GM19099 (cell line): ENCODE measurements at regions not wholly inside any gene's neighbourhood (a gene's known extent, or its start where the extent isn't known, plus 50 kb on each side); places are given as distances from the start of the nearest gene placed in this dataset.

Experiments used
- POLR2A ChIP-seq: IDR thresholded peaks from 3 replicates; pipeline ENCODE4 v1.6.1; 2011; ENCODE audit warnings: low read depth; ENCODE audit not compliant: insufficient read length; ENCODE audit errors: extremely low read depth

GRCh38 chr5:56535347-56535746 lies 280.0 kb upstream of the MAP3K1 start:
- TF ChIP-seq POLR2A, result no peak

DNA sequence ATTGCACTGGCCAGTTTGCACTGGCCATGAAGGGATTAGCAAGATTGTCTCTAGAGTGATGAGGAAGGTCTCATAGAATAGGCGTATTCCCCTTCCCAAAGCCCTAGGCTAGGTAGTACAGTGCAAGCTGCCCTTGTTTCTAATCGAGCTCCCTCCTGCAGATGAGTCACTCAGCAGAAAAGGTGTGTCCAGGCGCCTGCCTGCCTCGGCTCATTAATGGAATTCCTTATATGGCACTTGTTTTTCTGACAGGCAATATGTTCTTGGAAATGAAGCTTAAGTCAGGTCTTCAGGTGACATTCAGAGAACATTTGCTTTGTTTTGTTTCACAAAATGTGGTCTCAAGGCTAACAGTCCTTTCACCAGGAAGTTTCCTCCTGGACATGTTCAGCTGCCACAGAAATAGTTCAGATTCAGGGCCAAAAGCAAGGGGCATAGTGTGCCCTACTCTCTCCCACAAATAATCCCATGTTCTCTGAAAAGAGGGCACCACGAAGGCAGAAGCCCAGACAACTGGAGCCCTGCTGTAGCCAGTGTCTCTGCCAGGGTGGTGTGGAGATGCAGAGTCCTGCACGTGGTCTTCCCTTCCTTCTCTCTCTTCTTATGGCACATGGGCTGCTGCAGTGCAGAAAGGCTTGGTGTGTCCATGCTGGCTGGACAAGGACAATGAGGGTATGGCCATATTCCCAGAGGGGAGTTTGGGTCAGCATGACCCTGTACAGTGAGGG lies 281.1 kb upstream of the MAP3K1 start:
- TF ChIP-seq POLR2A, result no peak

DNA sequence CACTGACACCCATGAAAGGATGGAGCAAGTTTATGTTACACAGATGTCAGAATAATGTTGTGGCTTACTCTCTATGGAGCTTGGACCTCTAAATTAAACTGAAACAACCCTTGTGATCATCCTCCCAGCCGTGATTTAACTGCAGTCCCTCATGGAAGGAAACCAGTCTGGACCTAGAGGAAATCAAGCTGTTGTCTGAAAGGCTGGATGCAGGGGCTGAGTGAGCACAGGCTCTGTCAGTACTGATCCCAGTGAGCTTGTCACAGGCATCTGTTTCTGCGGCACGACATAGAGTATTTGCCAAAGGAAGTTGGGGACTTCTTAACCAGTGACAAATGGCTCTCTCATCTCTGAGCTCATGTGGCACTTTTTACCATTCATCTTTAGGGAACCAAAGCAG lies 282.9 kb upstream of the MAP3K1 start:
- TF ChIP-seq POLR2A, result no peak

GRCh38 chr5:56530626-56531138 lies 284.7 kb upstream of the MAP3K1 start:
- no peak for TF ChIP-seq POLR2A

DNA sequence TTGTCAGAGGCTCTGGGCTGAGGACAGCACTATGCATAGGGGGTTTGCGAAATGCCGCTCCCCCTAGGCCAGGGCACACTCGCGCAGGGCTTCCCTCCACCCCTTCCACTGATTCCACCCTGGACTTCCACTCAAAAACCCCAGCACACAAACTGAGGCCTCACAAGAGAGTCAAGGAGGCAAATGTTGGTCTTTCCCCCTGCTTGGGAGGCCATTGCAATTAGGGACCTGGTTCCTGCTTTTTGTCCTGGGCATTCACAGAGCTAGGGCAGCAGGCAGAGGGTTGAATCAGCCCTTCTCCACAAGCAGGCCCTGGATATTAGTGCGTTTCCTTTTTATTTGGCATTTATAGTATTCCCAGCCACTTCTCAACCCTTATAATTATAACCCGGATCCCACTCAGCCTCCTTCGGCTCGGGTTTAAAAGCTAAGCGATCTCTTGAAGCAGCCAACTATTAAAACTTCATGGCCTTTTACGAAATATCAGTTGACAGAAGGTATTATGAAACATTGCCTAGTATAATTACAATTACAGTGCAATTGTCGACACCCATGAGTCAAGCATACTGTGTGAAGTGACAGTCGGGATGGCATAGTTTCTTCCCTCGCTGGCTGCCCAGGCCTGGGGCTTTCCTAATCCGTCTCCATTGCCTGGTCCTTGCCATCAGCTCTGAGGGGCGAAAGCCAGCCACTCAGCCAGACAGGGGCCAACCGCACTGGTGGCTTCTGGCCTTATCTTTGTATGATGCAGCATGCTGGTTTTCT lies 285.5 kb upstream of the MAP3K1 start:
- TF ChIP-seq POLR2A, result no peak

DNA sequence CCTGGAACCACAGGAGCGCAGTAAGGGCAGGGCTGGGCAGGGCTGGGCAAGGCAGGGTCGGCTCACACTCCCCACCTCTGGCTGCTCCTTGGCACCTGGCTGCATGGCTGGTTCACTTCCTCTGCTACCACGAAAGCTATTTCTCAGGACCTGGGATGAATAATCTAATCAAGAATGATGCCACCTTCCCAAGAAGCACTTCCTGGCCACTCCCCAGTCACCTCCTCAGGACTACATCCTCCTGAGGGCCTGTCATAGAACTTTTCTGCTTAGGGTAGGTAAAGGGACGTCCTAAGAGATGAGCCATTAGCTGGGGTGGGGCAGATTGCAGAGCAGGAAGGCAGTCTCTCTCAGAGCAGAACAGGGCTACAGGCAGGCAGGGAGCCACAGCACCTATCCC lies 288.2 kb upstream of the MAP3K1 start:
- no peak for TF ChIP-seq POLR2A

- no peak for TF ChIP-seq POLR2A
Measured at GRCh38 chr5:56525113-56525512, 290.2 kb upstream of the MAP3K1 start.

DNA sequence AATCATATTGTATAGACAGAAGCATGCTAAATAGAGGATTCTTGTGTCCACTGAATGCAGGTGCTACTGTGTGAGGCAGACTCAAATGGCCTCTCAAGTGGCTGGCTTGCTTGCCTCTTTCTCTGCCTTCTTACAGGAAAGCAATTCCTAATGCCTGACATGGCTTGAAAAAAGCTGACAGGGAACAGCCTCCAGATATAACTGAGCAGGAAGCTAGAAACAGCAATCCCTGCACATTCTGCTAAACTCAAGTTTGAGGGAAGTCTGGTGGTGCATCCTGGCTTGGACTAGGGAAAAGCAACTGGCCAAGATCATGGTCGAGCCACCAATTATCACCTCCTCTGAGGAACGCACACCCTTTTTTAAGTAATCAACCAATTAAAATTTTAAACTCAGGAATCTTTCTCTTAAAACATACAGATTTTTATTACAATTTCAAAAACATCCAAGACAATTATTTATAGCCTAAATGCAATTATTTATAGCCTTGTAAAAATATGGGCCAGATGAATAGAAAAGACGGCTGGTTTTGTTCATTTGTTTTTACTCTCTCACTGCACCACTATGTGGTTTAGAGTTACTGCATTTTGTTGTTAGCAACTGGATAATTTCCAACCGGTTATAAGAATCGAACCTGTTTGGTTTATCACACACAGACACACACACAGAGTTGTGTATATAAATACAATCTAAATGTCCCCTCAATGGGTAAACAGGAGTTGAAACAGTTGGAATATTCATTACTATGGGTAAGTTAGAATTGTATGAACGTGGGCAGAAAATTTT lies 290.9 kb upstream of the ANKRD55 start:
- TF ChIP-seq POLR2A, result no peak

GRCh38 chr5:56522960-56523359 lies 289.8 kb upstream of the ANKRD55 start:
- TF ChIP-seq POLR2A, result no peak

DNA sequence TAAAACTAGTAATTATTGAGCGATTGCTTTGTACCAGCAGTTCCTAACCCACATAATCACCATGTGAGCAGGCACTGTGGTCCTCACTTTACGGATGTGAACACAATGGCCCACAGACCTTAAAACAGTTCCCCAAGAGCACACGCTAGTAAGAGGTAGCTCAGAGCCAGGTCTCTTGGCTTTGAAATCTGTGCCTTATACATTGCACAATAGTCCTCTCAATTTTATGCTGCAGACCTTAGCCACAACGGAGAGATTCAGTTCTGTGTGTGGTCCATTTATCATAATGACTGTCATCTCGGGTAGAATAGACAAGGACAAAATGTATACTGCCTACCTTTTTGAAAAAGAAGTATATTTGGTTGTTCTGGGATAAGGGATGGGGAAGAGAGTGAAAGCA lies 289.0 kb upstream of the ANKRD55 start:
- no peak for TF ChIP-seq POLR2A

DNA sequence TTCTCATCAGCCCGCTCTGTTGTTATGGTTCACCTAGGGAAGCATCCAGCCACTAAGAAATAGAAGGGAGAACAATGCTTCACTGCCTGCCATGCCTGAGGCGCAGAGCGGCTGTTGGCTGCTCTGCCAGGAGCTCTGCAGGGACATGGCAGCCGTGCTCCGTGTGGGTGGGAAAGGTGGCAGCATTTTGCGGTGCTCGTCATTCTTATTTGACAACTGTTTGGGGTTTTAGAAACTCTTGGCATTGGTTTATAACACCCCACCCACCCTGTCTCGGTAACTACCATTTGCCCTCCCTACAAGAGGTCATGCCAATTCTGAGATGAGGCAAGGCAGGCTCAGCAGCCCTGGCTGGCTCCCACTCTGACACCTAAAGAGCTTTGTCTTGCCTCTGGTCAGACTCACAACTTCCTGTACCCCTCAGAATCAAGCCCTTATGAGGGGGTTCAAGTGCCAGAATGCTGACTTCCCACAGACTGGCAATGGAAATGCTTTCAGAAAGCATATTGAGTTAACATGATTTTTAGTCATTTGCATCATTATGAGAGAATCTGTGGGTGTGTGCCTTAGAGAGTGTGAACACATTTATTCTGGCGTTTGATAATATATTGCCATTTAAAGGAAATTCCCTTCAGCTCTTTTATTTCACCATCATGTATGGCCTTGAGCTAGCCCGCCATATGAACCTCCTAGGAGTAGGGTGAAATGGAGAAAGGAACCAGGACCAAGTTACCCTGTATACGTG lies 288.0 kb upstream of the ANKRD55 start:
- TF ChIP-seq POLR2A, result no peak

DNA sequence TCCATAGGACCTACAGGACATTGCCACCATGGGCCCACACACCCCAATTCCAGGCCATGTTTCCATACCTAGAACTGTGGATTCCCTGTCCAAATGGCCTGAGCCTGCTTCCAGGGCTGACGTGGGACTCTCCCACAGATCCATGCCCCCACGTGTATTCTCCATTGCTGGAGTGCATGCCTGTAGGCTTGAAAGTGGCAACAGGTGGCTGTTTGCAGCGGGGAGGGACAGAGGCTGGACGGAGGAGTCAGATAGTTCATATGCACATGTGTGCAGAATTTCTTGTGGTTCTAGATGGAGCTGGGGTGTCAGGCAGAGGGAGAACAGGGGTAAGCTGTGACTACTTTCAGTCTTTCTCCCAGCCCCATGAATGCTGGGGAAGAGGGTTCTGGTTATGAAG lies 285.7 kb upstream of the ANKRD55 start:
- no peak for TF ChIP-seq POLR2A

- no peak for TF ChIP-seq POLR2A
Measured at GRCh38 chr5:56517011-56517416, 283.9 kb upstream of the ANKRD55 start.

- no peak for TF ChIP-seq POLR2A
Measured at GRCh38 chr5:56516441-56516840, 283.3 kb upstream of the ANKRD55 start.

- TF ChIP-seq POLR2A, result no peak
Measured at GRCh38 chr5:56516035-56516434, 282.9 kb upstream of the ANKRD55 start.

DNA sequence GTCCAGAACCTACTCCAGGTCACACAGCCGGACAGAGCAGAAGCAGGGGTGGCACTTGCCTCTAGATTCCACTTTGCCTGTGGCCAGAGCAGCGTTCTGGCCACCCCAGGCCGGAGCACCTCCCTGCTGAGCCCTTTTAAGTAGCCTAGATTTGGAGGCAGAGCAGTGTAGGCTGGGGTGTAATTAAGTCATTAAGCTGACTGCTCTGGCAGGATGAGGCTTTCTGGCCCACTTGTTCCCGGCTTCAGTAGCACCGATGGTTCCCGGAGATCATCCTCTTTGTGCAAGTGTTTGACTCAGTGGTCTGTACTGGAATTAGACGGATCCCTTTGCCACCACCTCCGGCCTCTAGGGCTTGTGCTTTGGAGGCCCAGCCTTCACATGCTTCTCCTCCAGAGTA lies 281.9 kb upstream of the ANKRD55 start:
- TF ChIP-seq POLR2A, result no peak

DNA sequence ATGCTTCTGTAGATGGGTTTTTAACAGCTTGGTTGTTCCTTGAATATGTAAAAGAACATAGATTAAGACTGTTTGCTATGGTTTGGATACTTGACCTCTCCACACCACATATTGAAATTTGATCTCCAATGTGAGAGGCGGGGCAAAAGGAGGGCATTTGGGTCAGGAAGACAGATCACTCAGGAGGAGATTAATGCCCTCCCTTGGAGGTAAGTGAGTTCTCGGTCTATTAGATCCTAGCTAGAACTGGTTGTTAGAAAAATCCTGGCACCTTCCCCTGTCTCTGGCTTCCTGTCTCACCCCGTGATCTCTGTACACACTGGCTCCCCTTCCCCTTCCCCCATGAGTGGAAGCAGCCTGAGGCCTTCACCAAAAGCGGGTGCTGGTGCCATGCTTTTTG lies 281.1 kb upstream of the ANKRD55 start:
- TF ChIP-seq POLR2A, result no peak
